ENCODE measurements at regions not wholly inside any gene's neighbourhood (a gene's known extent, or its start where the extent isn't known, plus 50 kb on each side); places are given as distances from the start of the nearest gene placed in this dataset.

GRCh38 chr3:152945556-152945955 is 110.6 kb downstream of the P2RY1 start:
- no peak overlapping the region for H3K4me3 ChIP-seq (ENCODE audit: low read depth, low read length)
- no peak for TF ChIP-seq CTCF (IDR thresholded peaks at IDR 0.05; ENCODE audit: low read depth, low read length)

DNA sequence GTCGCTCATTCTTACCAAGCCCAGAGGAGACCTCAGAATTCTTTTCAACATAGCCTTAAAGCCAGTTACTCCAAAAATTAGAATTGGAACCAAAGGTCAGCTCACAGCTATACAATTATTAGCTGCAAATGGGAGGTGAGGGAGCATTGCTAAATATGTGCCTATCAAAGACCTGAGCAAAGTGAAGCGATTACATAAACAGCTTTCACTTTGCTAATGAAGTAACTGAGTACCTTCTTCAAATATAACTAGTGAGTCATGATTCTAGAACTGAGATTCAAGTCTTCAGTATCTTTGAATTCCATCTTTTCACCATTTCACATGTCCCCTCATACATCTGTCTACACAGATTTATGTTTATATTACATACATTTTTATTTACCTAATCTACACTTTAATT is 122.6 kb downstream of the P2RY1 start:
- TF ChIP-seq CTCF (IDR thresholded peaks at IDR 0.05; ENCODE audit: low read depth, low read length), result no peak
- H3K4me3 ChIP-seq (ENCODE audit: low read depth, low read length), result no peak overlapping the region

DNA sequence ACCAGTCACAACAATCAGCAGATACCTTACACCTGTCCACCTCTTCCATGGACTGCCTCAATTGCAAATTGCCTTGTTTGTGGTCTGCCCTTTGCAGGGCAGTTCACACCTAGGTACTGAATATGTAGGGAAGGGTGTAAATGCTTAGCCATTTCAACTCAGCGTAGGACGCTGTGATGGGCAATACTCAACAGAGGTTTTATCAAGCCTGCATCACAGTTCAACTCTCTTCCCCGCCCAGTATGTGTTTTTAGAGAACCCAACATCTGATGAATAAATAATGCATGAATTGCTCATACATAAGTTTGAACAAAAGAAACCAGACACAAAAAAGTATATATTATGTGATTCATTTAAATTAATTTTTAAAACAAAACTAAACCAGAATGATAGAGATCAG is 124.4 kb downstream of the P2RY1 start:
- no peak overlapping the region for H3K4me3 ChIP-seq (ENCODE audit: low read depth, low read length)
- no peak for TF ChIP-seq CTCF (IDR thresholded peaks at IDR 0.05; ENCODE audit: low read depth, low read length)

- TF ChIP-seq CTCF (IDR thresholded peaks at IDR 0.05; ENCODE audit: low read depth, low read length), result no peak
- no peak overlapping the region for H3K4me3 ChIP-seq (ENCODE audit: low read depth, low read length)
Observed at GRCh38 chr3:152960684-152961083, 125.8 kb downstream of the P2RY1 start.

- no peak overlapping the region for H3K4me3 ChIP-seq (ENCODE audit: low read depth, low read length)
- no peak for TF ChIP-seq CTCF (IDR thresholded peaks at IDR 0.05; ENCODE audit: low read depth, low read length)
Observed at GRCh38 chr3:152961323-152961722, 126.4 kb downstream of the P2RY1 start.

GRCh38 chr3:152964911-152965609 is 130.1 kb downstream of the P2RY1 start:
- no peak for TF ChIP-seq CTCF (IDR thresholded peaks at IDR 0.05; ENCODE audit: low read depth, low read length)
- H3K4me3 ChIP-seq (ENCODE audit: low read depth, low read length), result no peak overlapping the region

DNA sequence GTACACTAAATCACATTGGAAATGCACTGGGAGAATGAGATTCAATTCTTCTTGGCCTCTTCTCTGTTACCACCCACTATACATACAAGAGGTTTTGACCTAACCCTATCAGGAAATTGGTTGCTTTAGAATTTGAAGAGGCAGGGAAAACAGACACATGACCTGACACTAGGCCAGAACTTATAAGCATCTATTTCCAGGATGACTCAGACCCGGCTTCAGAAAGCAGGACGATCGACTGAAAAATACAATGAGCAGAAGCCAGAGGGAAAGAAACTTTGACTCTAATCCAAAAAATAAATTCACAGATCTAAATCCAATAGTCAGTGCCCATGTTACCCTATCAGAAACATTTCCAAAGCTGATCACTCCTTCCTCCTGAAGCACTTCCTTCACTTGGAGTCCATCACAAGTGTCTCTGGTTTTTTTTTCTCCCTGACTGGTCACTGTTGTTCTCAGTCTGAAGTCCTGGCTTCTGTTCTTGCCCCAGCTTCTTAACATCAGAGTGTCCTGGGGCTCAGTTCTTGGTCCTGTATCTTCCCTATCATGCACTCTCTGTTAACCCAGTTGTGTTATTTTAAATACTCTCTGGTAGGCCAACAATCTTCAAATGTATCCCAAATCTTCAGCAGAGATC is 133.6 kb downstream of the P2RY1 start:
- no peak overlapping the region for H3K4me3 ChIP-seq (ENCODE audit: low read depth, low read length)
- TF ChIP-seq CTCF (IDR thresholded peaks at IDR 0.05; ENCODE audit: low read depth, low read length), result no peak

Measured in WI38 (cell line).